ENCODE measurements at regions not wholly inside any gene's neighbourhood (a gene's known extent, or its start where the extent isn't known, plus 50 kb on each side); places are given as distances from the start of the nearest gene placed in this dataset.

DNA sequence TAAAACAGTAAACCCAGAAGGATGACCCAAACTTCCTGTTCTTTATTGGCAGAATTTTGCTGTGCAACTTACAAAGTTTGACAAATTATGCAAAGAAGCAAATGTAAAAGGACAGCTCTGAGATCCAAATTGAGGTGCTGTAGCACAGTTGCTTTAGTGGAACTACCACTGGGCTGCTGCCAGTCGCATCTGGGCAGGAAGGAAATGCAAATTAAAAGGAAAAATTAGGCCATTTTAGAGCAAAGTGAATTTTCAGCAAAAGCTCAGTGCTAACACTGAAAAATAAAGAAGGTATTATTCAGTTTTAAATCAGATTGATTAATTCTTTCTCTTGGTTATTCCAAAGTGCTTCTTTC is 104.5 kb downstream of the ZMAT3 start:
- Mint-ChIP-seq H3K4me3 (no peak overlapping the region), H3K36me3 (no peaks in the 10 kb centered on the region), H3K27ac (no peak overlapping the region), H3K4me1 (peaks cover 22% of the 10 kb centered on the region), H3K9me3 (no peaks in the 10 kb centered on the region), H3K27me3 (ENCODE audit: low read depth) (no peaks in the 10 kb centered on the region)
- TF ChIP-seq CTCF (IDR thresholded peaks at IDR 0.05; ENCODE audit: unreplicated experiment), result no peak
- DNase-seq (ENCODE audit: low spot score in 2 of 2, unreplicated experiment in 2 of 2), result no peak

GRCh38 chr3:178966299-178967176 is 105.1 kb downstream of the ZMAT3 start:
- Mint-ChIP-seq H3K27me3 (ENCODE audit: low read depth) (no peaks in the 10 kb centered on the region), H3K9me3 (no peaks in the 10 kb centered on the region), H3K36me3 (no peaks in the 10 kb centered on the region), H3K4me3 (no peak overlapping the region), H3K27ac (peak overlapping the region; percentile 63), H3K4me1 (peaks cover 22% of the 10 kb centered on the region)
- no peak for DNase-seq (ENCODE audit: low spot score in 2 of 2, unreplicated experiment in 2 of 2)
- peak; percentile 64 for TF ChIP-seq CTCF (IDR thresholded peaks at IDR 0.05; ENCODE audit: unreplicated experiment)

GRCh38 chr3:178964551-178964950 is 107.1 kb downstream of the ZMAT3 start:
- TF ChIP-seq CTCF (IDR thresholded peaks at IDR 0.05; ENCODE audit: unreplicated experiment), result no peak
- Mint-ChIP-seq H3K36me3 (no peaks in the 10 kb centered on the region), H3K4me3 (no peak overlapping the region), H3K27ac (no peak overlapping the region), H3K4me1 (peaks cover 22% of the 10 kb centered on the region), H3K27me3 (ENCODE audit: low read depth) (no peaks in the 10 kb centered on the region), H3K9me3 (no peaks in the 10 kb centered on the region)
- no peak for DNase-seq (ENCODE audit: low spot score in 2 of 2, unreplicated experiment in 2 of 2)

- H3K27me3 Mint-ChIP-seq (ENCODE audit: low read depth), result no peaks in the 10 kb centered on the region
- no peak overlapping the region for H3K4me3 Mint-ChIP-seq
- no peak for DNase-seq (ENCODE audit: low spot score in 2 of 2, unreplicated experiment in 2 of 2)
- peaks cover 10% of the 10 kb centered on the region for H3K9me3 Mint-ChIP-seq
- TF ChIP-seq CTCF (IDR thresholded peaks at IDR 0.05; ENCODE audit: unreplicated experiment), result no peak
- no peak overlapping the region for H3K27ac Mint-ChIP-seq
- peaks cover 9% of the 10 kb centered on the region for H3K4me1 Mint-ChIP-seq
- no peaks in the 10 kb centered on the region for H3K36me3 Mint-ChIP-seq
Observed at GRCh38 chr3:178960918-178961317, 110.7 kb downstream of the ZMAT3 start.

GRCh38 chr3:178960181-178960580 is 111.4 kb downstream of the ZMAT3 start:
- Mint-ChIP-seq H3K27ac (no peak overlapping the region), H3K27me3 (ENCODE audit: low read depth) (no peaks in the 10 kb centered on the region), H3K36me3 (no peaks in the 10 kb centered on the region), H3K4me3 (no peak overlapping the region), H3K9me3 (peaks cover 10% of the 10 kb centered on the region), H3K4me1 (peaks cover 9% of the 10 kb centered on the region)
- no peak for TF ChIP-seq CTCF (IDR thresholded peaks at IDR 0.05; ENCODE audit: unreplicated experiment)
- no peak for DNase-seq (ENCODE audit: low spot score in 2 of 2, unreplicated experiment in 2 of 2)
